HG03521 (cell line): ENCODE measurements at regions not wholly inside any gene's neighbourhood (a gene's known extent, or its start where the extent isn't known, plus 50 kb on each side); places are given as distances from the start of the nearest gene placed in this dataset.
"Not testable (repeated sequence)": the region's sequence is repeated elsewhere in the genome, so short reads cannot be mapped to it uniquely, and the experiment has no call there.

ENCODE experiments used
- ATAC-seq: cut with Tn5 transposase; IDR thresholded peaks from one replicate; pipeline ENCODE4 v1.9.1; 2021; ENCODE audit warnings: mild to moderate bottlenecking, moderate library complexity; ENCODE audit not compliant: unreplicated experiment

DNA sequence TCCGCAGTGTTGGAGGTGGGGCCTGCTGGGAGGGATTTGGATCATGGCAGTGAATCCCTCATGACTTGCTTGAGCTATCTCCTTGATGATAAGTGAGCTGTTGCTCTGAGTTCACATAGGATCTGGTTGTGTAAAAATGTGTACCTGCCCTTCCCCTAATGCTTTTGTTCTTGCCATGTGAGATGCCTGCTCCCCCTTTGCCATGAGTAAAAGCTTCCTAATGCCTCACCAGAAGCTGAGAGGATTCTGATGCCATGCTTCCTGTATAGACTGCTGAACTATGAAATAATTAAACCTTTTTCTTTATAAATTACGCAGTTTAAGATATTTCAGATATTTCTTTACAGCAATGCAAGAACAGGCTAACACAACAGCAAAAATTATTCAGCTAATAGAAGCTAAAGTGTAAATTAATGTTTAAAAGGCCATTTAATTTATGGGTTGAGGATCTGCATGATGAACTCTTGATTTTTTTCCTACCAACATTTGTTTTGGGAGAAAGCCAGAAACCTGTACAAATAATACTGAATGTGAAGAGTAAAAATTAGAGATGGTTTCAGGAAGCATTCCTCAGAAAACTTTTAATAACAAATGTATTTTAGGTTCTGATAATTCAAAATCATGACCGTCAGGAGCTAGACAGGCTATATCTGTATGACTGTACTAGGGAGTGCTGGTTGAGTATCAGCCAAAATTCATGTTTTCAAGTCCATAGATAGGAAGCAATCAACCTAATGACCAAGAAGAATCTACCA is 177.5 kb upstream of the GRIA4 start:
- ATAC-seq: no peak

DNA sequence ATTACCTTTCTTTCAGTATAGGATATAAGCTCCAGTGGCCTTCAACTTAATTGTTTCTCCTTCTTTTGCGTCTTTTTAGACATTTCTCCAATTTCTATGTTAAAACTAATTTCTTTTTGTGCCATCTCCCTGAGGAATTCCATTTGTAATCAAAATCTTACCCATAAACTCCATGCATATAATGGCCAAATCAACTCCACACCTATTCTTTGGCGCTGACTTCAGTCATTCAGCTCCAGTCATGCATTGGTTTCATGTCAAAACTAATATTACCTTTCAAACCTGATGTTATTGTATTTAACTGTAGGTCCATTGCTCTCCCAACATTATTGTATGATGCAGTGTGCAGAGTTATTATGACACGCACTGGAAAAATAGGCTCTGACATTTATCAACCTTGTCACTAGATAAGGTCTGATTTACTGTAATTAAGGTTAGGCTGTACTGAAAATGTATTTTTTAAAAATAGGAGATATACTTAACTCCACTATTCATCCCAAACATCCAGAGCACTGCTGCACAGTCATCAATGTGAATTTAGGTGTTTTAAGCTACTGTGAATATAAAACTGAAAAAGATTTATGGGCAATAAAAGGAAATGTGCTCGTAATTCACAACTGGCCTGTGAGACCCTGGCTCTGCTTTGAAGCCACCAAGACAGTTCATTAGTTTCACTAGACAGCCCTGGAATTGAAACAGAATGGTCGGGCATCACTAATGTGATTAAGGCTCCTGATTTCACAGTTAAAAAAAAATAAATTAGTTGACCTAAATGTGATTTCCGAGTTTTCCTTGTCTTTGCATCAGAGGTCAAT is 180.6 kb upstream of the GRIA4 start:
- ATAC-seq: no peak

DNA sequence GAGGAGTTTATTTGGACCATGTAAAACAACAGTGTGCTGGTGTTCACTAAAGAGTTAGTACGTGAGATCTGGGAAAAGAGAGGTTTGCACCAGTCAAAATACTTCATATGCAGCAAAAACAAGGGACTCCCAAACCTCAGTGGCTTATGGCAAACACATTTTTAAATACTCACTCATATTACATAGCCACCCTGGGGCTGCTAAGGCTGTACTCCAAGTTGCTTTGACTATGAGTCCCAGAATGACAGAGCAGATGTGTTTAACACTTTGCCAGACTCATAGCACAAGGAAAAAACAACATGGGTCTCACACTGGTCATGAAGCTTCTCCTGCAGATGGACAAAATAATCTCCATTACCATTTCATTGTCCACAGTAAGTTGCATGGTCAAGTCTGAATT is 202.8 kb upstream of the GRIA4 start:
- no peak for ATAC-seq

- ATAC-seq: no peak
Observed at GRCh38 chr11:105401269-105401809, 208.5 kb upstream of the GRIA4 start.

DNA sequence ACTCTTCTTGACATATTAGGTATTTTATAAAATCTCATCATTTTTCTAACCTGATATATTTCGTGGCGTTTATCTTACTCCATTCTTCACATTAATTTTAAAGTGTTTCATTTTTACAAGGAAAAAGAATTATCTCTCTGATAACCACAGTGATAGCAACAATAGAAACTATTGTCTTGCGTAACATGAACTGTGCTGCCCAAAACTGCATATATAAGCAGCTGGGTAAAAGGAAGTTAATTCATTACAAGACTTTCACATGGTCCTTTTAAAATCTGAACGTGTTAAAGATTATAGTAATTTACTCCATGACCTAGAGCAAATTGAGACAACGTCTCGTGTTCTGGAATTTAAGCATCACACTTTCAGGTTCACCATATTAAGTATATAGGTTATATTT is 210.4 kb upstream of the GRIA4 start:
- ATAC-seq: no peak

GRCh38 chr11:105398636-105399035 is 211.2 kb upstream of the GRIA4 start:
- no peak for ATAC-seq

DNA sequence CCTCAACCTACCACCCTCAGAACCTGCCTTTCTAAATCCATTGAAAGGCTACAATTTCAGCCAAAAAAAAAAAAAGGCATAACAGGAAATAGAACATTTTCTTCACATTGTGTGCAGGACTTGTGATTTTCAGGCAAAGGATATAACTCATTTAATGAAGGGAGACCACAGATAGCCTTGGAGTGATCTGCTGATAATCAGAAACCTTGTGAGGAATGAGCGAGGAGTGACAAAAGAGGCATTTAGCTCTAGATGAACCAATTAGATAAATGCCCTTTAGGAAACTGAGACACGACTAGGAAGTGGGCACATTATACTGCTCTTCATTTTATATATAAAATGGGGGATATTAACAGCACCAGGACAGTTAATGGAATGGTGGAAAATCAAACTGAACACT is 216.5 kb upstream of the GRIA4 start:
- ATAC-seq: no peak

DNA sequence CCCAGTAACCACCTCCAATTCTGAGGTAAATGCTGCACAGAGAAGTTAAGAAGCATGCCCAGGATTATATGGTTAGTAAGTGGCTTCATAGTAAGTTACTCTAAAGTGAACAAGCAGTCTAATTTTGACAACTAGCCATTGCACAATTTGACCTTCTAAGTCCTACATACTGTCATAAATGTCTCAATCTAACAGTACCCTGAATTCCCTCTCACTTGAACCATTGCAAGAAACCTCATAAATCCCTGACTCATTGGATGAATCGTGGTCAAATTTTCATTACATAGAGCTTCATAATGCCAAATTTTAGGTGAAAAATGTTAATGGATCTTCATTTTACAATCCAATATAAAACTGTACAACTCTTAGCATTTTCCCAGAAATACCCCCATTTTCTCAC is 217.3 kb upstream of the GRIA4 start:
- ATAC-seq: no peak

GRCh38 chr11:105389952-105390351 is 219.9 kb upstream of the GRIA4 start:
- ATAC-seq: no peak

- no peak for ATAC-seq
Observed at GRCh38 chr11:105388006-105388405, 221.9 kb upstream of the GRIA4 start.

GRCh38 chr11:105381941-105382340 is 227.9 kb upstream of the GRIA4 start:
- ATAC-seq: no peak

DNA sequence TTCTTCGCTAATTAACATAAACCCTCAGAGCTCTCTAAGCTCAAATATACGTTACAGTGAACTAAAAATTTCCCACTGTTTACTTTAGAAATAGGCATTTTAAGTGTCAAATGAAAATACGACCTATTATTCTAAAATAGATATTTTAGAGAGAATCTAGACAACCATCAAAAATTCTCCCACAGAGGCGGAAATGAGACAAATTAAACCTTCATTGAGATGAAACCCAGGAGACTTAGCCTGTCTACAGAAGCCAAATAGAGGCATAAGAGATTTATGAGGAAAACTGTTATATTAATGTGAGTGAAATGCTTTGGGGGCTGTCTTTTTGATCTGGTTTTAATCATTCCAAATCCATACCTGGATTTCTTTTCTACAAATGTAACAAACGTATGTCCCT is 232.0 kb upstream of the GRIA4 start:
- ATAC-seq: no peak

GRCh38 chr11:105372206-105372605 is 232.6 kb upstream of the CARD18 start:
- ATAC-seq: no peak

- ATAC-seq: no peak
Observed at GRCh38 chr11:105371311-105371710, 231.7 kb upstream of the CARD18 start.

DNA sequence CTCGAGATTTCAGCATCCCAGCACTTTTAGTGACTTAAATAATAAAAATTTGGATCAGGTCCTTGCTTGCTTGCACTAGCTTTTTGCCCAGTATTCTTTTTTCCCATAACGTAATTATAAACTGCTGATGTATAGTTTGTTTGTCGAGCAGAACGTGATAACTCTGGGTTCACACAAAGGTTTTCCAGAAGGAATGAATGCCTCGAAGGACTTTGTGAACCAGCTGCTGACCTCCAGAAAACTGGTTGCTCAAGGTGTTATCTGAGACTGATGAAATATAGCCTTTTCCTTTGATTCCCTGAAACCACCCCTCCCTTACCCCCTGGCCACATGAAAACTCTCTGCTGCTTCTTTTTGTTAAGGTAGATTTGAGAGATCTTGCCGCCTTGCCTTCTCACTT is 229.1 kb upstream of the CARD18 start:
- ATAC-seq: no peak

DNA sequence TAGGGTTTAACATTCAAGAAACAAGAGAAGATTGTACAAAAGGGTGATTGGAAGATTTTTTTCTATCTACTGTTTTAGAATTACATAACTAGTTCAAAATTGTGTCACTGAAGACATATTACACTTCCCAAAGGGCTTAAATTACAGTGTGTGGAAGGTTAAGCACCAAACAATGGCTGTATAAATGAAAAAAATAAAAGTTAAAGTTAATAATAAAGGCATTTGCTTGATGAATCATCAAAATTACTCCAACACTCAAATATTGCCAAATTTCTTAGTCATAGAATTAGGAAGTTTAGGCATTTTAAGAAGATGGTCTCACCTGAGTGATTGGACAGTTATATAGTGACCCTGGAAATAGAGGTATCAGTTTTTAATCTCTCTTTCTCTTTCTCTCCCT is 227.6 kb upstream of the CARD18 start:
- ATAC-seq: no peak

GRCh38 chr11:105361651-105362050 is 222.1 kb upstream of the CARD18 start:
- ATAC-seq: no peak

DNA sequence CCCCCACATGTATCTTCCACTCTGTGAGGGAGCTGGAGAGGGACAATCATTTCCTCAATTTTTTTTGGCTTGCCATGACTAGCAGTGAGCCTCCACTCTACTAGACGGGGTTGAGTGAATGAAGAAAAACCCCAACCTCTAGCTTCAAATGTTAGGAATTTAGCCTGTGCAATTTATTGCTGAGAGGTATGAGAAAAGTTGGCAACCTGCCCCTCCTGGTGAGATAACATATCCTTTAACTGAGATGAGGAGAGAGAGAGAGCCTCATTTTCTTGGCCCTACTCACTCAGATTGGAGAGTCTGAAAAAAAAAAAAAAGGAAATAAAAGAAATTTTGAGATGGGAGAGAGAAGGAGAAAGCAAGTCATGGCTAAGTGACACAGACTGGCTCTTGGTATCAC is 218.2 kb upstream of the CARD18 start:
- no peak for ATAC-seq

DNA sequence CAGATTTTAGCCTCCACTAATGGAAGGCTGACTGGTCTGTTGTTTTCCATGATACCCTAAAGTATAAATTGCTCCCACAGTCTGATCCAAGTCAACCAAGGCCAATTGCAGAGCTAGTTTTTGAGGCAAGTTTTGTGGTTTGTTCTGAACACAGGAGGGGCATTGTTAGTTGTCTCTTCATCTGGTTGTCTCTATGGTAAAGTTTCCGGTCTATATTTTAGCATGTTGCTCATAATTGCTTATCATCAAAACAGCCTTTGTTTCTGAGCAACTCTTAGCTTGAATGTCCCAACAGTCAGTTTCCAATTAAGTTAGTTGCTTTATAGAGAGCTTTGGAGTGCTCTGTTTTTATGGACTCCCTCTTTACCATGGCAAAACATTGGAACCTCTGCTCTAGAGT is 217.6 kb upstream of the CARD18 start:
- no peak for ATAC-seq

GRCh38 chr11:105349867-105350266 is 210.3 kb upstream of the CARD18 start:
- not testable (repeated sequence) for ATAC-seq

GRCh38 chr11:105344938-105345337 is 205.4 kb upstream of the CARD18 start:
- ATAC-seq: no peak
